A549 (cell line): ENCODE measurements at regions not wholly inside any gene's neighbourhood (a gene's known extent, or its start where the extent isn't known, plus 50 kb on each side); places are given as distances from the start of the nearest gene placed in this dataset.

Experiments used
- ATAC-seq, 2 experiments: fragments of 200-7000 bp in 1 of 2; fragments of >200 bp in 1 of 2; cut with Nextera tagmentation in 1 of 2; cut with Tn5 transposase in 1 of 2; 3 replicates each; pipeline versions ENCODE4 v1.8.0 to v1.9.1; 2018 to 2020; ENCODE audit warnings: mild to moderate bottlenecking in 1 of 2, moderate library complexity in 1 of 2
- CTCF ChIA-PET: fragments of 300-600 bp; sonication (Branson Sonifier 250); formaldehyde crosslinking; extraction: SDS; loops from one replicate; lab custom pipeline; 2021; ENCODE audit warnings: antibody characterized with exemption, inconsistent platforms; lab: Yijun Ruan, JAX
- POLR2A ChIA-PET: fragments of 350-600 bp; formaldehyde crosslinking; extraction: SDS; loops from one replicate; lab custom pipeline; 2021; ENCODE audit warnings: antibody characterized with exemption, inconsistent platforms; lab: Yijun Ruan, JAX
- DNase-seq, 2 experiments: peaks; one replicate each; pipeline versions ENCODE4 v3.0.0 to v3.0.0-alpha.2; 2011 to 2016; ENCODE audit warnings: low read depth in 1 of 2, low spot score in 1 of 2
- FAIRE-seq: peaks from 2 replicates; lab custom pipeline; 2011; peaks lifted over from hg19 to GRCh38; lab: Jason Lieb, UNC
- H3K27ac ChIP-seq, 2 experiments: fragments of >200 bp; sonication (Bioruptor Twin); formaldehyde crosslinking; 3 replicates each; pipeline ENCODE4 v1.5.1; 2016 to 2017
- H3K4me1 ChIP-seq: fragments of >200 bp; sonication (Bioruptor Twin); formaldehyde crosslinking; 3 replicates; pipeline ENCODE4 v1.6.1; 2016
- H3K4me2 ChIP-seq: fragments of >200 bp; sonication (Bioruptor Twin); formaldehyde crosslinking; 3 replicates; pipeline ENCODE4 v1.6.1; 2016
- H3K4me3 ChIP-seq: fragments of >200 bp; sonication (Bioruptor Twin); formaldehyde crosslinking; 3 replicates; pipeline ENCODE4 v1.5.1; 2016
- H3K9me3 ChIP-seq: fragments of >200 bp; sonication (Bioruptor Twin); formaldehyde crosslinking; 3 replicates; pipeline ENCODE4 v1.6.1; 2016
- BCL3 ChIP-seq: fragments of >200 bp; sonication (Bioruptor Twin); formaldehyde crosslinking; IDR thresholded peaks from 3 replicates; pipeline ENCODE4 v1.6.1; 2016
- BHLHE40 ChIP-seq: IDR thresholded peaks from 2 replicates; pipeline ENCODE4 v1.6.1; 2012; ENCODE audit warnings: low read depth, low read length, inconsistent platforms
- CBX2 ChIP-seq: fragments of 200-600 bp; sonication (generic); IDR thresholded peaks from 2 replicates; pipeline ENCODE4 v1.6.1; 2016; ENCODE audit warnings: low read depth, mild to moderate bottlenecking, borderline replicate concordance
- CHD4 ChIP-seq: fragments of 200-600 bp; sonication (generic); IDR thresholded peaks from 2 replicates; pipeline ENCODE4 v1.6.1; 2016; ENCODE audit warnings: antibody characterized with exemption, mild to moderate bottlenecking, borderline replicate concordance
- E2F6 ChIP-seq: IDR thresholded peaks from 2 replicates; pipeline ENCODE4 v1.6.1; 2012; ENCODE audit warnings: low read depth, borderline replicate concordance
- EP300 ChIP-seq, 2 experiments: fragments of >200 bp; sonication (Bioruptor Twin); formaldehyde crosslinking; IDR thresholded peaks; 2 replicates in 1 of 2; 3 replicates in 1 of 2; pipeline ENCODE4 v1.6.1; 2016 to 2017
- ESRRA ChIP-seq: fragments of 150-350 bp; IDR thresholded peaks from 2 replicates; pipeline ENCODE4 v1.6.1; 2014; ENCODE audit warnings: mild to moderate bottlenecking, low read length, borderline replicate concordance
- FOSB ChIP-seq: fragments of 250-450 bp; sonication (Bioruptor Pico); IDR thresholded peaks from 2 replicates; pipeline ENCODE4 v1.5.0; 2020; ENCODE audit warnings: mild to moderate bottlenecking, moderate library complexity
- FOSL2 ChIP-seq, 2 experiments: fragments of 450-650 bp in 1 of 2; fragments of >200 bp in 1 of 2; sonication (Bioruptor Twin) in 1 of 2; formaldehyde crosslinking; IDR thresholded peaks; 2 replicates each; pipeline versions ENCODE4 v1.5.0 to v1.6.1; 2016 to 2020; ENCODE audit warnings: mild to moderate bottlenecking in 1 of 2, moderate library complexity in 1 of 2
- FOXS1 ChIP-seq: fragments of 250-450 bp; sonication (Bioruptor Pico); IDR thresholded peaks from 2 replicates; pipeline ENCODE4 v1.5.0; 2020; ENCODE audit warnings: mild to moderate bottlenecking, moderate library complexity
- HES2 ChIP-seq: fragments of >200 bp; sonication (Bioruptor Twin); formaldehyde crosslinking; IDR thresholded peaks from 2 replicates; pipeline ENCODE4 v1.6.1; 2016
- HMGXB4 ChIP-seq: fragments of 250-450 bp; sonication (Bioruptor Pico); IDR thresholded peaks from 2 replicates; pipeline ENCODE4 v1.5.0; 2021; ENCODE audit warnings: mild to moderate bottlenecking, moderate library complexity, borderline replicate concordance
- HOXA7 ChIP-seq: fragments of 250-450 bp; sonication (Bioruptor Pico); IDR thresholded peaks from 2 replicates; pipeline ENCODE4 v1.5.0; 2020; ENCODE audit warnings: mild to moderate bottlenecking, moderate library complexity
- HOXB13 ChIP-seq: fragments of 250-450 bp; sonication (Bioruptor Pico); IDR thresholded peaks from 2 replicates; pipeline ENCODE4 v1.5.0; 2020; ENCODE audit warnings: low read depth, mild to moderate bottlenecking, moderate library complexity
- HOXB5 ChIP-seq: fragments of 250-450 bp; sonication (Bioruptor Pico); IDR thresholded peaks from 2 replicates; pipeline ENCODE4 v1.5.0; 2020; ENCODE audit warnings: mild to moderate bottlenecking, moderate library complexity
- JUNB ChIP-seq: fragments of >200 bp; sonication (Bioruptor Twin); formaldehyde crosslinking; IDR thresholded peaks from 2 replicates; pipeline ENCODE4 v1.6.1; 2016
- KDM1A ChIP-seq: fragments of 200-600 bp; sonication (generic); IDR thresholded peaks from 2 replicates; pipeline ENCODE4 v1.6.1; 2016; ENCODE audit warnings: low read depth, mild to moderate bottlenecking
- MAX ChIP-seq: IDR thresholded peaks from 2 replicates; pipeline ENCODE4 v1.6.1; 2012
- NFE2L2 ChIP-seq: fragments of 150-350 bp; conservative IDR thresholded peaks from 2 replicates; pipeline ENCODE4 v1.6.1; 2014; ENCODE audit warnings: low read length
- NR3C1 ChIP-seq: fragments of >200 bp; sonication (Bioruptor Twin); formaldehyde crosslinking; IDR thresholded peaks from 3 replicates; pipeline ENCODE4 v1.6.1; 2017
- RAD21 ChIP-seq, 2 experiments: fragments of >200 bp in 1 of 2; sonication (Bioruptor Twin) in 1 of 2; formaldehyde crosslinking in 1 of 2; IDR thresholded peaks in 1 of 2; conservative IDR thresholded peaks in 1 of 2; 2 replicates in 1 of 2; 3 replicates in 1 of 2; pipeline ENCODE4 v1.6.1; 2012 to 2018; ENCODE audit warnings: inconsistent platforms in 1 of 2
- RARB ChIP-seq: fragments of 250-450 bp; sonication (Bioruptor Pico); IDR thresholded peaks from 2 replicates; pipeline ENCODE4 v1.8.0; 2021; ENCODE audit warnings: mild to moderate bottlenecking, moderate library complexity
- RCOR1 ChIP-seq: fragments of 150-350 bp; IDR thresholded peaks from 2 replicates; pipeline ENCODE4 v1.6.1; 2014; ENCODE audit warnings: antibody characterized with exemption, low read length, low read depth
- RFX5 ChIP-seq: fragments of 450-650 bp; IDR thresholded peaks from 2 replicates; pipeline ENCODE4 v1.7.1; 2014; ENCODE audit warnings: antibody characterized with exemption, mild to moderate bottlenecking, moderate library complexity
- RNF2 ChIP-seq: fragments of 200-600 bp; sonication (generic); IDR thresholded peaks from 2 replicates; pipeline ENCODE4 v1.6.1; 2016; ENCODE audit warnings: low read depth, mild to moderate bottlenecking, antibody characterized with exemption, moderate library complexity, borderline replicate concordance
- SMC3 ChIP-seq: fragments of >200 bp; sonication (Bioruptor Twin); formaldehyde crosslinking; IDR thresholded peaks from 3 replicates; pipeline ENCODE4 v1.6.1; 2018; ENCODE audit warnings: inconsistent platforms
- SREBF2 ChIP-seq: fragments of 450-650 bp; IDR thresholded peaks from 2 replicates; pipeline ENCODE4 v1.6.1; 2014; ENCODE audit warnings: mild to moderate bottlenecking, moderate library complexity
- TFCP2L1 ChIP-seq: fragments of 250-450 bp; sonication (Bioruptor Pico); IDR thresholded peaks from 2 replicates; pipeline ENCODE4 v1.5.0; 2021; ENCODE audit warnings: mild to moderate bottlenecking
- USF2 ChIP-seq: fragments of 450-650 bp; IDR thresholded peaks from 2 replicates; pipeline ENCODE4 v1.6.1; 2014; ENCODE audit warnings: antibody characterized with exemption
- ZFP36 ChIP-seq: fragments of 450-650 bp; IDR thresholded peaks from 2 replicates; pipeline ENCODE4 v1.6.1; 2014; ENCODE audit warnings: borderline replicate concordance; ENCODE audit not compliant: partially characterized antibody
- ZNF302 ChIP-seq: fragments of 250-450 bp; sonication (Bioruptor Pico); IDR thresholded peaks from 2 replicates; pipeline ENCODE4 v1.9.0; 2021; ENCODE audit warnings: inconsistent platforms, mild to moderate bottlenecking, moderate library complexity
- ZSCAN20 ChIP-seq: fragments of 250-450 bp; sonication (Bioruptor Pico); IDR thresholded peaks from 2 replicates; pipeline ENCODE4 v1.8.0; 2022; ENCODE audit warnings: mild to moderate bottlenecking, moderate library complexity
- WGBS: methylation state at CpG from one replicate; pipeline ENCODE4 v1.1.6; 2017; ENCODE audit errors: missing lambda C conversion rate; 5-methylcytosine and 5-hydroxymethylcytosine counted together

- no peak overlapping the region for H3K27ac ChIP-seq
- ChIA-PET POLR2A (no interaction called here), CTCF (no interaction called here)
- H3K4me3 ChIP-seq, result no peak overlapping the region
- TF ChIP-seq RCOR1 (no peak), JUNB (no peak), ESRRA (no peak), EP300 (IDR thresholded peaks at IDR 0.05) (no peak), ZSCAN20 (no peak), E2F6 (no peak), RAD21 (conservative IDR thresholded peaks at IDR 0.05 in 1 of 2, IDR thresholded peaks at IDR 0.05 in 1 of 2) (no peak)
- no peaks in the 10 kb centered on the region for H3K9me3 ChIP-seq
- ATAC-seq, result no peak
- no peak for DNase-seq
- no peak overlapping the region for H3K4me2 ChIP-seq
- no peak for FAIRE-seq
- no peaks in the 10 kb centered on the region for H3K4me1 ChIP-seq
- WGBS, result 0% methylated on average over 5 of the region's 6 CpGs
Observed at GRCh38 chr1:18021242-18021641, 86.4 kb upstream of the IGSF21 start.

GRCh38 chr1:18032172-18032859 is 75.3 kb upstream of the IGSF21 start:
- Histone ChIP-seq H3K4me3 (no peak overlapping the region), H3K4me1 (no peaks in the 10 kb centered on the region), H3K4me2 (no peak overlapping the region), H3K27ac (no peak overlapping the region), H3K9me3 (no peaks in the 10 kb centered on the region)
- DNase-seq (no peak), ATAC-seq (no peak), FAIRE-seq (no peak)
- 17% methylated on average over 13 of the region's 13 CpGs for WGBS
- TF ChIP-seq HES2 (no peak), HOXB13 (CRISPR knock-in tag) (no peak), ZFP36 (no peak), BHLHE40 (no peak), SREBF2 (no peak), RFX5 (no peak), RNF2 (no peak), CHD4 (no peak), KDM1A (no peak), USF2 (no peak), ESRRA (no peak), NR3C1 (no peak), SMC3 (no peak), HOXB5 (no peak), CBX2 (no peak), MAX (no peak), TFCP2L1 (CRISPR knock-in tag) (no peak), EP300 (IDR thresholded peaks at IDR 0.05) (no peak)
- ChIA-PET CTCF (no interaction called here), POLR2A (no interaction called here)

- WGBS, result 23% methylated on average over 3 of the region's 3 CpGs
- no peak overlapping the region for H3K27ac ChIP-seq
- no peak for FAIRE-seq
- CTCF ChIA-PET, result no interaction called here
- H3K4me3 ChIP-seq, result no peak overlapping the region
- H3K4me2 ChIP-seq, result no peak overlapping the region
- no peak for ATAC-seq
- no peak for DNase-seq
- H3K4me1 ChIP-seq, result no peaks in the 10 kb centered on the region
- POLR2A ChIA-PET, result no interaction called here
- H3K9me3 ChIP-seq, result no peaks in the 10 kb centered on the region
- TF ChIP-seq ZNF302 (no peak), RARB (no peak), ESRRA (no peak), BHLHE40 (no peak), KDM1A (no peak), FOSL2 (IDR thresholded peaks at IDR 0.05) (no peak), FOSL2 (CRISPR knock-in tag; IDR thresholded peaks at IDR 0.05) (no peak), FOXS1 (CRISPR knock-in tag) (no peak), HOXA7 (CRISPR knock-in tag) (no peak), SREBF2 (no peak), HES2 (no peak), HMGXB4 (no peak), BCL3 (no peak), NFE2L2 (no peak), FOSB (CRISPR knock-in tag) (no peak)
Observed at GRCh38 chr1:18035145-18035544, 72.5 kb upstream of the IGSF21 start.
